ENCODE measurements at regions not wholly inside any gene's neighbourhood (a gene's known extent, or its start where the extent isn't known, plus 50 kb on each side); places are given as distances from the start of the nearest gene placed in this dataset.

- TF ChIP-seq POLR2A (IDR thresholded peaks at IDR 0.05; ENCODE audit: low read depth, low read length) (no peak), POLR2AphosphoS5 (IDR thresholded peaks at IDR 0.05; ENCODE audit: low read depth, low read length) (no peak), TAF1 (IDR thresholded peaks at IDR 0.05; ENCODE audit: borderline replicate concordance, low read depth, low read length) (no peak)
- no peak for DNase-seq (ENCODE audit: insufficient read length)
- FAIRE-seq, result no peak
These were observed 239.6 kb downstream of the TFAP2C start for GRCh38 chr20:56868746-56869145.

GRCh38 chr20:56870271-56870670, 241.2 kb downstream of the TFAP2C start:
- TF ChIP-seq TAF1 (IDR thresholded peaks at IDR 0.05; ENCODE audit: borderline replicate concordance, low read depth, low read length), result no peak
- no peak for TF ChIP-seq POLR2AphosphoS5 (IDR thresholded peaks at IDR 0.05; ENCODE audit: low read depth, low read length)
- TF ChIP-seq POLR2A (IDR thresholded peaks at IDR 0.05; ENCODE audit: low read depth, low read length), result no peak
- FAIRE-seq, result no peak
- DNase-seq (ENCODE audit: insufficient read length), result no peak

GRCh38 chr20:56871691-56872090, 242.6 kb downstream of the TFAP2C start:
- FAIRE-seq (no peak), DNase-seq (ENCODE audit: insufficient read length) (no peak)
- TF ChIP-seq TAF1 (IDR thresholded peaks at IDR 0.05; ENCODE audit: borderline replicate concordance, low read depth, low read length) (no peak), POLR2AphosphoS5 (IDR thresholded peaks at IDR 0.05; ENCODE audit: low read depth, low read length) (no peak), POLR2A (IDR thresholded peaks at IDR 0.05; ENCODE audit: low read depth, low read length) (no peak)

- no peak for TF ChIP-seq TAF1 (IDR thresholded peaks at IDR 0.05; ENCODE audit: borderline replicate concordance, low read depth, low read length)
- TF ChIP-seq POLR2A (IDR thresholded peaks at IDR 0.05; ENCODE audit: low read depth, low read length), result no peak
- no peak for TF ChIP-seq POLR2AphosphoS5 (IDR thresholded peaks at IDR 0.05; ENCODE audit: low read depth, low read length)
- DNase-seq (ENCODE audit: insufficient read length), result no peak
- FAIRE-seq, result no peak
These were observed 243.7 kb downstream of the TFAP2C start for GRCh38 chr20:56872620-56873458.

GRCh38 chr20:56873836-56874235, 244.7 kb downstream of the TFAP2C start:
- DNase-seq (ENCODE audit: insufficient read length) (no peak), FAIRE-seq (no peak)
- TF ChIP-seq POLR2AphosphoS5 (IDR thresholded peaks at IDR 0.05; ENCODE audit: low read depth, low read length) (no peak), POLR2A (IDR thresholded peaks at IDR 0.05; ENCODE audit: low read depth, low read length) (no peak), TAF1 (IDR thresholded peaks at IDR 0.05; ENCODE audit: borderline replicate concordance, low read depth, low read length) (no peak)

GRCh38 chr20:56875052-56875659, 246.1 kb downstream of the TFAP2C start:
- DNase-seq (ENCODE audit: insufficient read length) (no peak), FAIRE-seq (no peak)
- TF ChIP-seq POLR2A (IDR thresholded peaks at IDR 0.05; ENCODE audit: low read depth, low read length) (no peak), TAF1 (IDR thresholded peaks at IDR 0.05; ENCODE audit: borderline replicate concordance, low read depth, low read length) (no peak), POLR2AphosphoS5 (IDR thresholded peaks at IDR 0.05; ENCODE audit: low read depth, low read length) (no peak)

GRCh38 chr20:56875803-56876202, 246.7 kb downstream of the TFAP2C start:
- DNase-seq (ENCODE audit: insufficient read length), result no peak
- TF ChIP-seq POLR2A (IDR thresholded peaks at IDR 0.05; ENCODE audit: low read depth, low read length) (no peak), TAF1 (IDR thresholded peaks at IDR 0.05; ENCODE audit: borderline replicate concordance, low read depth, low read length) (no peak), POLR2AphosphoS5 (IDR thresholded peaks at IDR 0.05; ENCODE audit: low read depth, low read length) (no peak)
- no peak for FAIRE-seq

- TF ChIP-seq POLR2AphosphoS5 (IDR thresholded peaks at IDR 0.05; ENCODE audit: low read depth, low read length) (no peak), TAF1 (IDR thresholded peaks at IDR 0.05; ENCODE audit: borderline replicate concordance, low read depth, low read length) (no peak), POLR2A (IDR thresholded peaks at IDR 0.05; ENCODE audit: low read depth, low read length) (no peak)
- FAIRE-seq (no peak), DNase-seq (ENCODE audit: insufficient read length) (no peak)
These were observed 256.4 kb downstream of the TFAP2C start for GRCh38 chr20:56885521-56885920.

- DNase-seq (ENCODE audit: insufficient read length) (no peak), FAIRE-seq (no peak)
- no peak for TF ChIP-seq POLR2A (IDR thresholded peaks at IDR 0.05; ENCODE audit: low read depth, low read length)
- no peak for TF ChIP-seq POLR2AphosphoS5 (IDR thresholded peaks at IDR 0.05; ENCODE audit: low read depth, low read length)
- no peak for TF ChIP-seq TAF1 (IDR thresholded peaks at IDR 0.05; ENCODE audit: borderline replicate concordance, low read depth, low read length)
These were observed 260.9 kb downstream of the TFAP2C start for GRCh38 chr20:56890011-56890410.

GRCh38 chr20:56893226-56893917, 264.3 kb downstream of the TFAP2C start:
- DNase-seq (ENCODE audit: insufficient read length) (no peak), FAIRE-seq (no peak)
- TF ChIP-seq POLR2A (IDR thresholded peaks at IDR 0.05; ENCODE audit: low read depth, low read length) (no peak), TAF1 (IDR thresholded peaks at IDR 0.05; ENCODE audit: borderline replicate concordance, low read depth, low read length) (no peak), POLR2AphosphoS5 (IDR thresholded peaks at IDR 0.05; ENCODE audit: low read depth, low read length) (no peak)

- DNase-seq (ENCODE audit: insufficient read length), result no peak
- FAIRE-seq, result no peak
- TF ChIP-seq TAF1 (IDR thresholded peaks at IDR 0.05; ENCODE audit: borderline replicate concordance, low read depth, low read length), result no peak
These were observed 267.3 kb downstream of the TFAP2C start for GRCh38 chr20:56896447-56896846.
